DOHH2 (cell line): ENCODE measurements at regions not wholly inside any gene's neighbourhood (a gene's known extent, or its start where the extent isn't known, plus 50 kb on each side); places are given as distances from the start of the nearest gene placed in this dataset.

Experiments
- H3F3A ChIP-seq: fragments of 200-600 bp; sonication (generic), shearing (Covaris generic); 2 replicates; pipeline ENCODE4 v1.6.0; 2016; ENCODE audit warnings: antibody characterized with exemption, mild to moderate bottlenecking; ENCODE audit not compliant: control insufficient read depth, insufficient read depth
- H3K27ac ChIP-seq: fragments of 200-600 bp; sonication (generic); 2 replicates; pipeline ENCODE4 v1.5.1; 2014; ENCODE audit warnings: low read depth, mild to moderate bottlenecking, low read length, moderate library complexity
- H3K27me3 ChIP-seq: fragments of 200-600 bp; sonication (generic); 2 replicates; pipeline ENCODE4 v1.6.1; 2014; ENCODE audit warnings: mild to moderate bottlenecking, low read length, mixed read lengths; ENCODE audit not compliant: control insufficient read depth
- H3K36me3 ChIP-seq: fragments of 200-600 bp; sonication (generic); 2 replicates; pipeline ENCODE4 v1.6.1; 2014; ENCODE audit warnings: mild to moderate bottlenecking, low read length, moderate library complexity, mixed read lengths; ENCODE audit not compliant: control insufficient read depth
- H3K4me1 ChIP-seq: fragments of 200-600 bp; sonication (generic); 2 replicates; pipeline ENCODE4 v1.6.1; 2014; ENCODE audit warnings: mild to moderate bottlenecking, low read length, mixed read lengths; ENCODE audit not compliant: control insufficient read depth
- H3K4me2 ChIP-seq: fragments of 200-600 bp; sonication (generic); 2 replicates; pipeline ENCODE4 v1.6.0; 2014; ENCODE audit warnings: mild to moderate bottlenecking, low read length, moderate library complexity
- H3K4me3 ChIP-seq: fragments of 200-600 bp; sonication (generic); 2 replicates; pipeline ENCODE4 v1.5.1; 2014; ENCODE audit warnings: mild to moderate bottlenecking, low read length, mixed read lengths
- H3K79me2 ChIP-seq: fragments of 200-600 bp; sonication (generic); 2 replicates; pipeline ENCODE4 v1.6.1; 2014; ENCODE audit warnings: mild to moderate bottlenecking, low read length, mixed read lengths; ENCODE audit not compliant: control insufficient read depth
- H3K9me2 ChIP-seq: fragments of 200-600 bp; sonication (generic); replicated peaks from 2 replicates; pipeline ENCODE4 v1.6.1; 2014; ENCODE audit warnings: mild to moderate bottlenecking, low read length, mixed read lengths; ENCODE audit not compliant: control insufficient read depth
- H3K9me3 ChIP-seq: fragments of 200-600 bp; sonication (generic); 2 replicates; pipeline ENCODE4 v1.6.1; 2014; ENCODE audit warnings: antibody characterized with exemption, low read length, mixed read lengths; ENCODE audit not compliant: control insufficient read depth, insufficient read depth
- H4K20me1 ChIP-seq: fragments of 200-600 bp; sonication (generic); 2 replicates; pipeline ENCODE4 v1.6.0; 2014; ENCODE audit warnings: low read depth, mild to moderate bottlenecking, antibody characterized with exemption, low read length, moderate library complexity; ENCODE audit not compliant: control insufficient read depth, insufficient read depth
- EZH2phosphoT487 ChIP-seq: fragments of 200-600 bp; sonication (generic); IDR thresholded peaks from 2 replicates; pipeline ENCODE4 v1.6.1; 2017; ENCODE audit warnings: borderline replicate concordance, mild to moderate bottlenecking, antibody characterized with exemption, low read length, moderate library complexity, mixed read lengths
- TF ChIP-seq, protein P1 (sequence below): fragments of 200-600 bp; sonication (generic); IDR thresholded peaks from one replicate; pipeline ENCODE4 v1.5.1; 2014; ENCODE audit warnings: antibody characterized with exemption, mild to moderate bottlenecking, low read depth, low read length; ENCODE audit not compliant: poor library complexity, severe bottlenecking

DNA sequence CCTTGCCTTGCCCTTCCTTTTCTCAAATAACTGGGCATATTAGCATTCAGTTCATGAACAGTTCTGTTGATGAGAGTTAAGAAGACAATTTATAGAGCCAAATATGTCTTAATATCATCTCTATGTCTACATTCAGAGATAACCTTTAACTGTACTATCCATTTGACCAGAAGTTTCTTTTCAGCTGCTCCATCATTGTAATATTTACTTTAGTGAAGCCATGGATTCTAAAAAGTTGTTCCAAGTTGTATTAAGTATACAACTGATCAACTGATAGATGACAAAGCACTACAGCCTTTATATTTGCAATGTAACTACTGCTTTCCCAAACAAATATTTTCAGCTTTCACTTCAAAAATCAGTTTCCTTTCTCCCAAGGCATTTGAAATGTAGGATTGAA, 1252.7 kb downstream of the EPHA7 start:
- no peaks in the 10 kb centered on the region for H3K79me2 ChIP-seq
- H4K20me1 ChIP-seq, result no peaks in the 10 kb centered on the region
- no peaks in the 10 kb centered on the region for H3K36me3 ChIP-seq
- H3K4me3 ChIP-seq, result no peak overlapping the region
- TF ChIP-seq EZH2phosphoT487, result no peak
- TF ChIP-seq, protein P1, sequence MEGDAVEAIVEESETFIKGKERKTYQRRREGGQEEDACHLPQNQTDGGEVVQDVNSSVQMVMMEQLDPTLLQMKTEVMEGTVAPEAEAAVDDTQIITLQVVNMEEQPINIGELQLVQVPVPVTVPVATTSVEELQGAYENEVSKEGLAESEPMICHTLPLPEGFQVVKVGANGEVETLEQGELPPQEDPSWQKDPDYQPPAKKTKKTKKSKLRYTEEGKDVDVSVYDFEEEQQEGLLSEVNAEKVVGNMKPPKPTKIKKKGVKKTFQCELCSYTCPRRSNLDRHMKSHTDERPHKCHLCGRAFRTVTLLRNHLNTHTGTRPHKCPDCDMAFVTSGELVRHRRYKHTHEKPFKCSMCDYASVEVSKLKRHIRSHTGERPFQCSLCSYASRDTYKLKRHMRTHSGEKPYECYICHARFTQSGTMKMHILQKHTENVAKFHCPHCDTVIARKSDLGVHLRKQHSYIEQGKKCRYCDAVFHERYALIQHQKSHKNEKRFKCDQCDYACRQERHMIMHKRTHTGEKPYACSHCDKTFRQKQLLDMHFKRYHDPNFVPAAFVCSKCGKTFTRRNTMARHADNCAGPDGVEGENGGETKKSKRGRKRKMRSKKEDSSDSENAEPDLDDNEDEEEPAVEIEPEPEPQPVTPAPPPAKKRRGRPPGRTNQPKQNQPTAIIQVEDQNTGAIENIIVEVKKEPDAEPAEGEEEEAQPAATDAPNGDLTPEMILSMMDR, result no peak
- no peaks in the 10 kb centered on the region for H3K27me3 ChIP-seq
- no peaks in the 10 kb centered on the region for H3F3A ChIP-seq
- no peaks in the 10 kb centered on the region for H3K4me1 ChIP-seq
- no peak overlapping the region for H3K4me2 ChIP-seq
- H3K9me3 ChIP-seq, result no peaks in the 10 kb centered on the region
- H3K9me2 ChIP-seq, result no peaks in the 10 kb centered on the region
- no peak overlapping the region for H3K27ac ChIP-seq

DNA sequence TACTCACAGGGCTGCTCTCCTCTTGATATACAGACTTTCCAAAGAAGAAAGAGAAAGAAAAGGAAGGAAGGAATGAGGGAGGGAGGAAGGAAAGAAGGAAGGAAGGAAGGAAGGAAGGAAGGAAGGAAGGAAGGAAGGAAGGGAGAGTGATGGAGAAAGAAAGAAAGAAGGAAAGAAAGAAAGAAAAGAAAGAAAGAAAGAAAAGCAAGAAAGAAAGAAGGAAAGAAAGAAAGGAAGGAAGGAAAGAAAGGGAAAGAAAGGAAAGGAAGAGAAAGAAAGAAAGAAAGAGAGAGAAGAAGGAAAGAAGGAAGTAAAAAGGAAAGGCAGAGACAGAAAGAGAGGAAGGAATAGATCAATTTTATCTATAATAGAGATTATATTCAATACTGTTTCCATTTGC, 1257.4 kb downstream of the EPHA7 start:
- no peaks in the 10 kb centered on the region for H3K79me2 ChIP-seq
- TF ChIP-seq, protein P1, result no peak
- H3K4me3 ChIP-seq, result no peak overlapping the region
- no peaks in the 10 kb centered on the region for H3K36me3 ChIP-seq
- H3K9me3 ChIP-seq, result no peaks in the 10 kb centered on the region
- no peak overlapping the region for H3K4me2 ChIP-seq
- no peaks in the 10 kb centered on the region for H3K4me1 ChIP-seq
- H3K27ac ChIP-seq, result no peak overlapping the region
- H3F3A ChIP-seq, result no peaks in the 10 kb centered on the region
- H4K20me1 ChIP-seq, result no peaks in the 10 kb centered on the region
- H3K27me3 ChIP-seq, result no peaks in the 10 kb centered on the region
- no peaks in the 10 kb centered on the region for H3K9me2 ChIP-seq

DNA sequence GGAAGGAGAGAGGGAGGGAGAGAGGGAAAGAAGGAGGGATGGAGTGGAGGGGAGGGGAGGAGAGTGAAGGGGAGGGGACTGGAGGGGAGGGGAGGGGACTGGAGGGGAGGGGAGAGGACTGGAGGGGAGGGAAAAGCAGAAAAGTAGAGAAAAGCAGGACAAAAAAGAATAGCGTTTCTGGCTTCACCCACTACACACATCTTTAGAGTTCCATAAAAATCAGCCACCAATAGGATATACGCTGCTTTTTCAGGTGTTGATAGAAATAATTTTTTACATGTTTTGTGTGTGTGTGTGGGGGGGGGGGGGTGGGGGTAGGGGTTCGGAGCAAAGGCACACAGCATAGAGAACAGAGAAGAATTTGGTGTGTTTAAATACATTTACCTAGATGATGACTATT, 1259.1 kb downstream of the EPHA7 start:
- Histone ChIP-seq H3K27ac (no peak overlapping the region), H3K27me3 (no peaks in the 10 kb centered on the region), H3F3A (no peaks in the 10 kb centered on the region), H3K9me3 (no peaks in the 10 kb centered on the region), H3K4me3 (no peak overlapping the region), H3K4me1 (no peaks in the 10 kb centered on the region), H3K36me3 (no peaks in the 10 kb centered on the region), H4K20me1 (no peaks in the 10 kb centered on the region), H3K79me2 (no peaks in the 10 kb centered on the region), H3K9me2 (no peaks in the 10 kb centered on the region), H3K4me2 (no peak overlapping the region)
- TF ChIP-seq EZH2phosphoT487, result no peak
- TF ChIP-seq, protein P1, result no peak

DNA sequence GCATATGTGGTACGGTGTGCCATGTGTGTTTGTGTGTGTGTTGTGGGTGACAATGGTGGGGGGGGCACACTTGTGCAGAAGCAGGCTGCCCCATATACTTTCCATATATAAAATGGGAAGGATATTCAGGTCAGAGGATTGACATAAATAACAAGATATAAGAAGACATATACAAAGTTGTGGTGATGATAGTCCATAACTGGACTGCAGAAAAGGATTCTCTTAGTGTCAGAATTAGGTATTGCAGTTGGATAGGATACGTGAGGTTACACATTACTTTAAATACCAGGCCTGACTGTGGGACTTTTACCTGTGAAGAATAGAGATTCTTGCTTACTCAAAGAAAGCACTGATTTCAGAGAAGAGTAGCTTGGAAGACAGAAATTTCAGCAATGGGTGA, 1260.3 kb downstream of the EPHA7 start:
- TF ChIP-seq EZH2phosphoT487, result no peak
- TF ChIP-seq, protein P1, result no peak
- Histone ChIP-seq H3K27me3 (no peaks in the 10 kb centered on the region), H3K36me3 (no peaks in the 10 kb centered on the region), H3K4me2 (no peak overlapping the region), H3F3A (no peaks in the 10 kb centered on the region), H3K4me3 (no peak overlapping the region), H3K9me3 (no peaks in the 10 kb centered on the region), H3K4me1 (no peaks in the 10 kb centered on the region), H3K9me2 (no peaks in the 10 kb centered on the region), H3K27ac (no peak overlapping the region), H4K20me1 (no peaks in the 10 kb centered on the region), H3K79me2 (no peaks in the 10 kb centered on the region)
